Suppressor macrophage (primary cell): ENCODE measurements at regions not wholly inside any gene's neighbourhood (a gene's known extent, or its start where the extent isn't known, plus 50 kb on each side); places are given as distances from the start of the nearest gene placed in this dataset.
A peak's percentile ranks its signal among the peaks of the same experiment; 100 is the strongest.

Experiments
- DNase-seq, 4 experiments: peaks; one replicate each; pipeline ENCODE4 v3.0.0-alpha.2; 2020 to 2022

DNA sequence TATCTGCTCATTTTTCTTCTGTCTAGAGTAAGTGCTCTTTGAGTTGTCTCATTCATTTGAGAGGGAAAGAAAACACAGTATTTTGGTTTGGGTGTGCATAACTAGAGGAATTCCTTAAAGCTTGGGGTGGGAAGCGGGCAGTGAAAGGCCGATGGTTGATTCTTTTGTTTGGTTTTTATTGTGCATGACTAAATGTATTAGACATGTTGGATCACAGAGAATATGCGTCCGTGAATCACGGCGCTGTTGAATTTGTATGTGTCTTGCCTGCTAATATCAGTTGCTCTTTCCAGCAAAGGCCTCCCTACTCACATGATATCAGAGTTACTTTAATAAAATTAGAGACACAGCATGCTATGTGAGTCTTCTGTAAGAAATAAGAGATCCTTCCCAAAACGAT is 180.0 kb downstream of the CHD9NB start:
- DNase-seq, result no peak

DNA sequence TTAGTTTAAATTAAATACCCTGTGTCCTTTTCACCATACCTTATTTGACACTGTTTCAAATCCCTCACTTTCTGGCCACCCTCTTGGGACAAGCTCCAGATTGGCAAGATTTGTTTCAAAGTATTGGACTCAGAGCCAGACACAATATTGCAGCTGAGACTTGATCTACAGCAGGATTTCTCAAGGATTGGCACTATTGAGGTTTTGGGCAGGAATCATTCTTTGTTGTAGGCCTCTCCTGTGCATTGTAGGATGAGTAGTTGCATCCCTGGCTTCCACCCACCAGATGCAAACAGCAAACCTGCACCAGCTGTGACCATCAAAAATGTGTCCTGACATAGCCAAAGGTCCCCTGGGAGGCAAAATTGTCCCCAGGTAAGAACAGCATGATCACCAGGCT is 181.2 kb downstream of the CHD9NB start:
- no peak for DNase-seq

DNA sequence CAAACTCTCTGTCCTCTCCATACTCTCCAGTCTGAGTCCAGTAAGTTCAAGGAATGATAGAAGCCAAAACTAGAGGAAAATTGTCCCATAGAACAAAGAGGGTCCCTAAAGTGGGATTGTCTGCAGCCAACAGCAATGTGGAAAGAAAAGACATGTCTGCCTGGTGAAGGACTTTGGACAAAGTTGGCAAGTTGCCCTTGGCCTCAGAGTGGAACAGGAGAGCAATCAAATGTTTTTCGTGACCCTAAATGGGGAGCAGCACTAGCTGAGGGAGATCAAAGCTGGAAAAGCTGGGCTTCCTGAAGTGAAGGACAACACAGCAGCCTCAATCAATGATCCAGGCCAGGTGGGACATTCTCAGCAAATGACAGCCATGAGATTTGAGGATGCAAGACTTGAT is 183.5 kb downstream of the CHD9NB start:
- no peak for DNase-seq

DNA sequence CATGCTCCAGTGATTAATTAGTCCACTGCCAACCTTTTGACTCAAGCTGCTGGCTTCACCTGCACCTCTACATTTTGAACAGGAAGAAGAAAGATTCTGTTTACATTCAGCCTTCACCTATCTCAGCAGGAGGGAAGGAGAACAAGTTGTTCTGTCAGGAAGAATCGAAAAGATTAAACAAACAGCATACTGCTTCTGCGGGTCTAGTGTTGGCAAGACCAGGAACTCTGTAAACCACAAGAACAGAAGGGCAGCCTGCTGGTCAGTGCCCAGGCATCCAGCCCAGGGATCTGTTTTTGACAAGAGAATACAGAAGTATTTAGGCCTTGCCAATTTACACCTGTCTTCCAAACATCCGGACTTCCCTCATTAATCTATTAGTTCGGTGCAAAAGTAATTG is 189.7 kb downstream of the CHD9NB start:
- no peak for DNase-seq

DNA sequence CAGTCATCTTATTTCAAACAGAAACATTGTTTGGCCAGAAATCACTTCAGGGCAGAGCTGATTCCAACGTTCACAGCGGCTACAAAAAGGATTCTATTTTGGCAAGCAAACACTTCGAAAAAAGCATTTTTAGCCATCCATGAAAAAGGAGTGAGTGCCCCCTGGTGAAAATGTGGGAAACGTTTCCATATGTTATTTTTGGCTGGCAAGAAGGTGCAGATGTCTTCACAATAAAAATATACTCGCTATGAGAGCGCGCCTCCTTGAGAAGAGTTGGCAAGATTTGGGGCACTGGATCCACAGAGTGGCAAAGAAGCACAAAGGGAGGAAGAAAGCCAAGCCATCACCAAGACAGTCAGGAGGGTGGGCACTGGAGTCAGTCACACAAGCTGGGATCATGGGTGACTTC is 191.1 kb downstream of the CHD9NB start:
- DNase-seq, result peak in 3 of 4 experiments; percentile 1 to 14 (median 2)

DNA sequence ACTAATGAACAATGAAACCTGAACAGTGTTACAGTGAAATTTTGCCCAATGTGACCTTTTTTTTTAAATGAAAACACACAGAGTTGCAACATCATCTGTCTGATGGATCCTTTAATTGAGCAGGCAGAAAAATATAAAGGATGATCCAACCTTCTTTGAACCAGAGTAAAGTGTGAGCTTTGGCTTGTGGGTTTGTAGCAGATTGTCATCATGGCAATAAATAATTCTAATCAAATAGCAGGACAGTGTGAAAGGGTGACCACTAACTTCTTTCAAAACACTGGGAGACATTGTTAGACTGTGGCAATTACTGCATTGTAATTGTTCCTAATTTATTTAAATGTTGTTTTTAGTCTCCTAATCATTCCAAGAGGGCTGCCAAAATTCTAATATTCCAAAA is 197.2 kb downstream of the CHD9NB start:
- no peak for DNase-seq

DNA sequence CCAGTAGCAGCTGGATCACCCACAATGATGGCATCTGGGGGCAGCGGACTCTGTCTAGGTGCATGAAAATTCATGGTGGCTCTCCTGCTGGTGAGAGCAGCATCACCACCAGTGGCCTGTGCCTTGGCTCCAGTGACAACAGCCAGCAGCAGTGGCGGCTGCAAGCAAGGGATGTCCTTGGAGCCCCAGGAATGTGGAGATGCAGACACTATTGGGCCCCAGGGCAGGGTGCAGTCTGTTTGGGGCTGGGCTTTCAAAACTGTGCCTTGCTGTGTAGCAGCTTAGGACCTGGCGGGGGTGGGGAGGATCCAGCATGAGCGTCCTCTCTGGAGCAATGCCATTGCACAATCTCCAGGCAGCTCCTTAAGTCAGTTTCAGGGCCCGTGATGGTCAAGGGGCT is 199.7 kb downstream of the CHD9NB start:
- DNase-seq, result no peak

DNA sequence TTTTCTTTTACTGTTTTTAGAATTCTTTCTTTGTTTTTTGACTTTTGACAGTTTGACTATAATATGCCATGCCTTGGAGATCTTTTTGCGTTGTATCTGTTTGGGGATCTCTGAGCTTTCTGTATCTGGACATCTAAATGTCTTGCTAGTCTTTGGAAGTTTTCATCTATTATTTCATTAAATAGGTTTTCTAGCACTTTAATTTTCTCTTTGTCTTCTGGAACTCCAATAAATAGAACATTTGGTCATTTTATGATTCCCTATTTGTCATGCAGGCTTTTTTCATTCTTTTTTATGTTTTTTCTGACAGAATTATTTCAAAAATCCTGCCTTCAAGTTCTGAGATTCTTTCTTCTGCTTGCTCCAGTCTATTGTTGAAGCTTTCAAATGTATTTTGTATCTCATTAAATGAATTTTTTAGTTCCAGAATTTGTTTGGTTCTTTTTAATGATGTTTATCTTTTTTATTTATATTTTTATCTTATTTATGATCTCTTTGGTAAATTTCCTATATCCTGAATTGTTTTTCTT is 201.4 kb downstream of the CHD9NB start:
- no peak for DNase-seq

DNA sequence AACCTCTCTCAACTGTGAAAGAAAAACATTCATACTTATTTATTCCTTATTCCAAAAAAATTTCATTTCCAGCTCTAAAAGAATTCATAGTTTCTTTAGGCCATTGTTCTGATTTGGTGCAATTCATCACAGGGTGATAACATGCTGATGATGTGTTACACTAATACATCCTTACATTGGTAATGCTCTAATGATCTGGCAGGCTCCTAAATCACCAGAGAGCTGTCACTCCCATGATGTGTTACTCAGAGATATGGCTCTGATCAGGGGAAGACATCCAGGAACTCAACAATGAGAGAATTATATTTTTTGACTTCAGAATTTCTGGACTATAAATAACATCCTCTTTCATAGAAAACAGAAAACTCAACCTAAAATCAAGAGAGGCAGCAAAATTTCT is 209.3 kb downstream of the CHD9NB start:
- no peak for DNase-seq

DNA sequence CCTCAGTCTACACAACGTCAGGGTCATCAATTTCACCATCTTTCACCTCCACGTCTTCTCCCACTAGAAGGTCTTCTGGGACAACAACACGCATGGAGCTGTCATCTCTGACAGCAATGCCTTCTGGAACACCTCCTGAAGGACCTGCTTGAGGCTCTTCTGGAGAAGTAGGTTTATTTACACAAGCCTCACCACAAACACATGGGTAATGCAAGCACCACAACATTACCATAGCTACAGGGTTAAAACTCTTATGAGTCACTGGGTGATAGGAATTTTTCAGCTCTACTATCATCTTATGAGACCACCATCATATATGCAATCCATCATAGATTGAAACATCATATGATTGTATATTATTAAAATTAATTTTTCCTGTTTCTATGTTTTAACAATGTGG is 215.4 kb downstream of the CHD9NB start:
- DNase-seq, result no peak

DNA sequence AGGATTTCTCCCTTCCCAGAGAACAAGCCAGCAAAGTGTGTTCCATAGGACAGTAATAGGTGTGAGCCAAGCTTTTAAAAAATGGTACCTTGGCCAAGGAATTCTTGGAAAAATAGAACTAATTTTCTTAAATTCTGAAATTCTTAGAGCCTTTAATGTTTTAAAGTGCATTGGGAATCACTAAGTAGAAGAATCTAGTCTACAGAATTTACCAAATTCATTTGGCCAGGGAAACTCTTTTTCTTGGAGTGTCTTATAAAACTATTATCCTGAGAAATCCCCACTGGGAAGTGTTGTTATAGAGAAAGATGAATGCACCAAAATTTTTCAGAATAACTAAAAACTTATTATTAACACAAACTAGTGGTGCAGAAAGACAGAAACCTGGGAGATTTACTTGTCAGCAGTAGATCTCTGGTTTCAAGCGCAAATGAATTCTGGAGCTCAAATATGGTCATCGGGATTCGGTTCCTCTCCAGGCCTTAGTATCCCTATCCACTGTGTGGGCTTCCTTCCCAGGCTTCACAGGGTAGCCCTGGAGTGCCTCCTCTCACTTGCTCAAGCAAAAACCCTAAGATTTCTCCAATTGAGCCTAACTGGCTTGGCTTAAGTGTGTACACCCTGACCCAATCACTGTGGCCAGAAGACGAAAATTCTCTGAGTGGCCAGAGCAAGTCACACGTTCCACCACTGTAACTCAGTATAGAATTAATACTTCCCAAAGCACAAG is 217.8 kb downstream of the CHD9NB start:
- no peak for DNase-seq

DNA sequence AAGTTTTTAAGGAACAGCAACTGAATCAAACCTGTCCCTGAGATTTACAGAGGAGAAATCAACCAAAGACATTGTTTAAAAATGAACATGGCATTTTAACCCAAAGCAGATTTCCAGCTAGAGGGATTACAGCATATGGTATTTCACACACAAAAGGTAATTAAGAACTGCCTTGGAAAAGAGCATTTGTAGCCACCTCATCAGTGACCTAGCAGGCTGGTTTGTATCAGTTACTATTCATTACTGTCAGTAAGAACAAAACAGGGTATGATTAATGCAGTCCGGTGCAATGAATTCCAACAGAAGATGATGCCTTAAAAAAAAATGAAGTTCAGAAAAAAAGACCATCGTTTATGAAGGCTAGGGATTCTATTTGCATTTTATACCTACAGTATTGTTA is 219.9 kb downstream of the CHD9NB start:
- no peak for DNase-seq

DNA sequence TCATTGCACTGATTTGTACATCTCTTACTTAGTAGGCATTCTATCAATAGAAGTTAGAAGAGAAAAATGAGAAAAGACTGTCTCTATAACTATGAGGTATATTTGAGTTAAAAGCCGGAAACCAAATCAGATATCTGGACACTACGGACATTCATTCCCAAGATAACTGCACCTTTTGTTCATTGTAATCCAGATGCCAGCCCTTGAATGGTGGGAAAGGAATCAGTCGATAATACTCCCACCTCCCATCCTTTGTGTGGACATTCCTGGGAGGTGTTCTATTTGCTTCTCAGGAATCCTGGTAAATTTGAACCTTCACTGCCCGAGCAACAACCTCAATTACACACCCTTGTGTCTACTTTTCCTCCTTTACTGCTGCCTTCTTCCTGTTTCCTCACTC is 225.2 kb downstream of the CHD9NB start:
- DNase-seq, result no peak

DNA sequence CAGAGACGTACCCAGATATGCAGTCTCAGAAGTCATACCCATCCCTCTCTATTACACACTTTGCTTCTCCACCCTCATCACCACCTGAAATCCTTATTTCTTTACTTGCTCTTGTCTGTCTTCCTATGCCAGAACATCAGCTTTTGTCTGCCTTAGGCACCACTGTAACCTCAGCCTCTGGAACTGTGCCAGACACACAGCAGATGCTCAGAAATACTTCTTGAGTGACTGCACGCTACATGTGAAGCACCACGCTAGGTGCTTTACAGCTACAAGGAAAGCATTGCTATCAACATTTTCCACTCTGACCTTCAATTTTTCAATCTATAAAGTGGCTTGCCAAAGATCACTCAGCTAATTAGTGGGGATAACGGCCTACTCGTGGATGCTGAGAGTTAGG is 226.8 kb downstream of the CHD9NB start:
- DNase-seq, result no peak

DNA sequence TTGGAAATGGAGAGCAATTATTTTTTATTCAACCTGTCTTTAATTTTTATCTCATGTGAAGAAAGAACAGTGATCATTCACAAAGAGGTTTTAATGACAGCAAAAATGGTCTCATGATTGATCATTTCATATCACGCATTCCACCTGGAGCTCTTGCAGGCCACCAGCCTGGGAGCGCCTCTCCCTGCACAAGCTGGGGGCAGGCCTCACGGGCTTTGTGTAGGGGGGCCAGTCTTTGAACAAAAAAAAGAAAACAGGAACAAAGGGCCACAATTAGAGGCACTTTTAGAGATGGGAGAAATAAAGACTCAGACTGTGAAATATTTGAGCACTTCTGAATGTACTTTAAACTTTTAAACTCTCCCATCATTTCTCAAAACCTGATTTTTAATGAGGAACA is 232.9 kb downstream of the CHD9NB start:
- DNase-seq, result no peak

DNA sequence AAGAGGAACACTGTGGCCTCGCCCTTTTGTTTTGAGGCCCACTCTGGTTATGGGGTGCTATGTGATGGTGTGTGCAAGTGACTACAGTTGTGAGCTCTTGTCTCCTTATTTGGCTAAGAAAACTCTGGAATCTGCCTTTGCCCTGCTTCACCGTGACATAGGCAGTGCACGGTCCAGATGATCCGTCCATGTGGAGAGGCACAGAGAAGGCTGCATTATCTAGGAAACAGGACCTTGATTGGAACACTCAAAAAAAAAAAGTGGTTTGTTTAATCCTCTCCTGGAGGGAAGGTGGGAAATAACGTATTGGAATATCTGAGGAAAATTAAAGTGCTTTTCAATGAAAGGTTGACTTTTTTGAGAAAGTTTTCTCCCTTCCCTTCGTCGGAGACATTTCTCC is 233.3 kb downstream of the CHD9NB start:
- DNase-seq, result no peak

DNA sequence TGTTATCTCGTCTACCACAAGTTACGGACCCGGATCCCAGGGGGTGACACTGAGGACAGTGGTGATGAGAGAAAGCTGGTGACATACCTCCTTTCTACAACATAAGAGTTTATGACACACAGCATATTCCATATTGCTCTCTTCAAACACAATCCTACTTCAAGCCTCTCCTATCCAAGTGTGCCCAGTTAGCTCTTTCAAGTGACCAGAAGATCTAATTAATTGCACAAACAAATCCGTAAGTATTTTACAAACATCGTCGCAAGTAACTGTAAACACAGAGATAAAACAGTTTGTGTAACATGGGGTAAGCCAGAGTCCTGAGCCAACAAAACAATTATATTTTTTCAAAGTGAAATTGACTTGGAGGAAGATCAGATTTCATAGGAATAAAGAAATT is 235.0 kb downstream of the CHD9NB start:
- DNase-seq, result no peak

DNA sequence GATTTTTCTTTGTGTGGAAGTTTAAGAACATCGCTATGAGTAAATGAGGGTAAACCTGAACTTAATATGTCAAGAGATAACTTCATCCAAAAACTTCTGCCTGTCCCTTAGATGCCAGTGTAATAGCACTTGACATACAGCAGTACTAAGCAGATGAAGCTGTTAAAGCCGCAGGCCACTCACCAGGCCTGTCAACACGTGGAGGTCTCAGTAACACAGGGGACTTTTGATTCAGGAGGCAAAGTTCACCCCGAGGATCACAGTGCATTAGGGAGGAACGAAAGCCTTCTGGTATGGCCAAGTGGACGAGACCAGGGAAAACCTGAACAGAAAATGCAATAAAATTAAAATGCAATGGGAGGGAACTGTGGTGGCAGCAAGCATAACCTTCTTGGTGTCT is 235.7 kb downstream of the CHD9NB start:
- DNase-seq, result no peak

DNA sequence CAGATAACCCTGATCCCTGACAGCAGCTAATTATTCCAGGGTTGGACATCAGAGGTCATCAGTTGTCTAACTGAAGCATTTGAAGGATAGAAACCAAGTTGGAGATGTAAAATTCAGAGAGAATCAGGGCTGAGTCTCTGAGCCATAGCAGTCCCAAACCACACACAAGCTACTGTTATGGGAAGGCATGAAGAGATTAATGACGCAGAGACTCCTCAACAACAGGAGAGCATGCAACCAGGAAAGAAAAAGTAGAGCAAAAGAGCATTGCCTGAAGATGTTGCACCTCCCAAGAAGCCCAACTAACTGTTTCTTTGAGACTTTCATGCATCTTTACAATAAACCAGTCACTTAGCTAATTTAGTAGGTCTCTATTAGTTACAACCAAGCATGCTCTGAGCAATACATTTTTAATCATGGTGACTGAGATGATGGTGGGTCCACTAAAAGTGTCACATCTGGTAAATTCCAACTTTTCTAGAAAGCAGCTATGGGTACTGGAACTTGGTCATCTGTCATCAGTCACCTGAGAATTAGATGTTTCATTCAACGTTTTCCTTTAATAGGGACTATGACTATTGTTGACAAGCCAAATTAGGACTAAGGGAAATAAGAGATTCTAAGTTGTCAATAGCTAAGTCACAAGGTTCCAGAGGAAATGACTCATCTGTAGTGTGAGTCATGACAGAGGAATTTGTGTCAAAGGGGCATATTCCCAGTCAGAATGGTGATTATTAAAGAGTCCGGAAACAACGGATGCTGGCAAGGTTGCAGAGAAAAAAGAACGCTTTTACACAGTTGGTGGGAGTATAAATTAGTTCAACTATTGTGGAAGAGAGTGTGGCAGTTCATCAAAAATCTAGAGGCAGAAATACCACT is 239.8 kb downstream of the CHD9NB start:
- no peak for DNase-seq

DNA sequence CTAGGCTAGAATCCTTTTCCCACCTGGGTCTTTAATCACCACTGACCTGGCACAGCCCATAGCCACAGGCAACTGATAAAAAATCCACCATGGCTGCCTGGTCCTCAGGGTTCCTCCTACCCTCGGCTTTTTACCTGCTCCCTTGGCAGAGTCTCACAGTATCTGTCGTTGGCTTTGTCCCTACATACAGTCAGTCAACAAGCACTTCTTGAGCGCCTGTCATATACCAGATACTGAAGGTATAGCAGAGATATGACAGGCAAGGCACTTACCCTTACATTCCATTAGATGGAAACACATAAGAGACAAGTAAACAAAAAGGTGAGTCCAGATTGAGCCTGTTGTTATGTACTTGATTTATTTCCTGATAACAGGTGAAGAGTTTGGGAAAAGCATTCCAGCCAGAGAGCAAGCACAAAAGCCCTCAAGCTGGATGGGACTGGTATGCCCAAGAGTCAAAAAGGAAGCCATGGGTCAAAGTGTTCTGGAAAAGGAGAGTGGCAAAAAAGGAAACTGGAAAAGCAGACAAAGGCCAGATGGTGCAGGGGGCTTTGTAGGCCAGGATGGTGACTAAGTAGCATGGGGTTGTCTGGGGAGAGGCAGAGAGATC is 247.0 kb downstream of the CHD9NB start:
- DNase-seq, result no peak

DNA sequence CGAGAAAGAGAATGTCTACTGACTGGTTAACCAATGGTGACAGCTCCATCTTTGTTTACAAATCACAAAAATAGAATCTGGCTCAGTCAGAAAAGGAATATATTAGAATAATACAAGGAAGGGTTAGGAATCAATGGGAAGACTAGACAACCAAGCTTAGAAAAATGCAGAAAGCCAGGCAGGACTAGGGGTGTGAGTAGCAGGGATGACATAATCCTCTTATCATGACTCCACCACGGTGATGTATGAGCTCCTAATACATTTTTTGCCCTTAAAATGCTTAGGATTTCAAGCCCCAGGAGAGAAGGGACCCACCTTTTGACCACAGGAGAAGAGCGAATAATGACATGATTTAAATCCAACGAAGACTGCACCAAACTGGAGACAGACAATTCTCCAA is 252.3 kb downstream of the CHD9NB start:
- DNase-seq, result no peak

DNA sequence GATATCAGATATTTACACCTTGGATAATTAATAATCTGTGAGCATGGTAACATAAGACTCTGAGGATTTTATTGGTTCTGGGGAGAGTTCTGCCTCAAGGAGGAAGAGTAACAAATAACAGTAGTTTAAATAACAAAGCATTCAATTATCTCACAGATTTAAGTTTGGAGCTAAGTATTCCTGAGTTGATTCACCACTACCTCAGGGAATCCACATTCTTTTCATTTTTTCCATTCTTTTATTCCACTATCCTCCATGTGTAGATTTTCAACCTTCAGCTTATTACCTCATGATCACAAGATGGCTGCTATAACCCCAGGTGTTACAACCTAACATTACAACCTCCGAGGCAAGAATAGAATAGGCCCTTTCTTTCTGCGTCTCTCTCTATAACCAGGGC is 252.2 kb upstream of the TOX3 start:
- DNase-seq, result no peak

DNA sequence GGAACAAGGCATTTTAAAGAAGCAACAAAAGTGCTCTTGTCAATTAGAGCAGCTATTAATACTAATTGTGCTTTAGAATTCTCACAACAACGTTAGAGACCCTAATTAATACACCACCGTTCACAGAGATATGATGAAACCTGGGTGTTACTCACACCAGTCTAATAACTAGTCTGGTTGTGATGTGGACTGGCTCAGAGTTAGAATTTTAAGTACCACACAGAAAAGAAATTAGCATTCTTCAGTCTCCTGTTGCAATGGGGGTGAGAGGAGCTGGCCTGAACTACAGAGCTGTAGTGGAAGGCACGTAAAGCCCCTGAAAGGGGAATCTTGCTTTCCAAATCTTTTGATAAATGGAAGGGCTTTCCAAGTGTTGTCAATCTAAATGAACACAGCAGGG is 240.8 kb upstream of the TOX3 start:
- no peak for DNase-seq

DNA sequence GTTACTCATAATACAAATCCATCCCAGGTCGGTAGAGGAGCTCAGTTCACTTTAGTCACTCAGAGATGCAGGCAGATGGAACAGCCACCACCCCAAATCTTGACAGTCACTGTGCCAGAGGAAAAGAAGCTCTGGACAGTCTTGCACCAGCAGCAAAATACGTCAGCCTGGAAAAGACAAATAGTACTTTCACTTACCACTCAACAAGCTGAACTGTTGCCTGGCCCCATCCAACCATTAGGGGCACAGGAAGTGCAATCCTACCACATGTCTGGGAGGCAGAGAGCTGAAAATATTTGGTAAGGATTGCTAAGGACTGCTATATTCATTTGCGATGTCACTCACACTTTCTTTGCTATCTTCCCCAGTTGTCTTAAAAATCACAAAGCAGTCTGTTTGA is 239.1 kb upstream of the TOX3 start:
- no peak for DNase-seq
